Activated CD8-positive, alpha-beta T cell treated with anti-CD3 and anti-CD28 coated beads for 36 hours (primary cell): ENCODE measurements at regions not wholly inside any gene's neighbourhood (a gene's known extent, or its start where the extent isn't known, plus 50 kb on each side); places are given as distances from the start of the nearest gene placed in this dataset.

Experiments used
- ATAC-seq: fragments of 200-7000 bp; cut with Tn5 transposase; one replicate; pipeline ENCODE4 v1.10.0; 2021; ENCODE audit warnings: mild to moderate bottlenecking, moderate library complexity
- CTCF ChIA-PET: fragments of 350-600 bp; sonication (Branson Sonifier 250); formaldehyde crosslinking; loops from one replicate; lab custom pipeline; 2021; ENCODE audit warnings: antibody characterized with exemption; lab: Charles Lee
- POLR2A ChIA-PET: fragments of 350-600 bp; sonication (Branson Sonifier 250); formaldehyde crosslinking; loops from one replicate; lab custom pipeline; 2021; ENCODE audit warnings: antibody characterized with exemption; lab: Charles Lee
- DNase-seq: peaks from one replicate; pipeline ENCODE4 v3.0.0-alpha.2; 2020
- H3K27ac Mint-ChIP-seq: one replicate; pipeline ENCODE4 v1.8.0; 2021; ENCODE audit warnings: mild to moderate bottlenecking, mixed read lengths
- H3K27me3 Mint-ChIP-seq: one replicate; pipeline ENCODE4 v1.8.0; 2021; ENCODE audit warnings: mixed read lengths
- H3K36me3 Mint-ChIP-seq: one replicate; pipeline ENCODE4 v1.8.0; 2021; ENCODE audit warnings: low read depth, mixed read lengths
- H3K4me1 Mint-ChIP-seq: one replicate; pipeline ENCODE4 v1.8.0; 2021; ENCODE audit warnings: low read depth, mixed read lengths
- H3K4me3 Mint-ChIP-seq: one replicate; pipeline ENCODE4 v1.8.0; 2021; ENCODE audit warnings: mild to moderate bottlenecking, moderate library complexity, mixed read lengths
- H3K9me3 Mint-ChIP-seq: one replicate; pipeline ENCODE4 v1.8.0; 2021; ENCODE audit warnings: mixed read lengths
- intact Hi-C: fragments of 100-400 bp; cut with micrococcal nuclease; formaldehyde crosslinking; loops from one replicate; pipeline ENCODE4 v1.10.0; 2022
- TF ChIP-seq, protein P1 (sequence below): fragments of 200-600 bp; IDR thresholded peaks from one replicate; pipeline ENCODE4 v1.8.0; 2022; ENCODE audit warnings: antibody characterized with exemption, mild to moderate bottlenecking

GRCh38 chr12:88909510-88909909 is 329.2 kb upstream of the KITLG start:
- intact Hi-C loops, result no loop called here
- Mint-ChIP-seq H3K27ac (no peak overlapping the region), H3K36me3 (no peaks in the 10 kb centered on the region), H3K9me3 (peaks cover 8% of the 10 kb centered on the region), H3K4me1 (no peaks in the 10 kb centered on the region), H3K4me3 (no peak overlapping the region), H3K27me3 (no peaks in the 10 kb centered on the region)
- ATAC-seq (no peak), DNase-seq (no peak)
- ChIA-PET CTCF (no interaction called here), POLR2A (no interaction called here)
- TF ChIP-seq, protein P1, sequence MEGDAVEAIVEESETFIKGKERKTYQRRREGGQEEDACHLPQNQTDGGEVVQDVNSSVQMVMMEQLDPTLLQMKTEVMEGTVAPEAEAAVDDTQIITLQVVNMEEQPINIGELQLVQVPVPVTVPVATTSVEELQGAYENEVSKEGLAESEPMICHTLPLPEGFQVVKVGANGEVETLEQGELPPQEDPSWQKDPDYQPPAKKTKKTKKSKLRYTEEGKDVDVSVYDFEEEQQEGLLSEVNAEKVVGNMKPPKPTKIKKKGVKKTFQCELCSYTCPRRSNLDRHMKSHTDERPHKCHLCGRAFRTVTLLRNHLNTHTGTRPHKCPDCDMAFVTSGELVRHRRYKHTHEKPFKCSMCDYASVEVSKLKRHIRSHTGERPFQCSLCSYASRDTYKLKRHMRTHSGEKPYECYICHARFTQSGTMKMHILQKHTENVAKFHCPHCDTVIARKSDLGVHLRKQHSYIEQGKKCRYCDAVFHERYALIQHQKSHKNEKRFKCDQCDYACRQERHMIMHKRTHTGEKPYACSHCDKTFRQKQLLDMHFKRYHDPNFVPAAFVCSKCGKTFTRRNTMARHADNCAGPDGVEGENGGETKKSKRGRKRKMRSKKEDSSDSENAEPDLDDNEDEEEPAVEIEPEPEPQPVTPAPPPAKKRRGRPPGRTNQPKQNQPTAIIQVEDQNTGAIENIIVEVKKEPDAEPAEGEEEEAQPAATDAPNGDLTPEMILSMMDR, result no peak

- no peak overlapping the region for H3K4me3 Mint-ChIP-seq
Observed at GRCh38 chr12:88908345-88908744, 328.1 kb upstream of the KITLG start.

GRCh38 chr12:88904705-88905104 is 324.4 kb upstream of the KITLG start:
- POLR2A ChIA-PET, result no interaction called here
- Mint-ChIP-seq H3K9me3 (no peaks in the 10 kb centered on the region), H3K36me3 (no peaks in the 10 kb centered on the region), H3K27ac (no peak overlapping the region), H3K4me3 (no peak overlapping the region), H3K27me3 (no peaks in the 10 kb centered on the region), H3K4me1 (no peaks in the 10 kb centered on the region)
- DNase-seq (no peak), ATAC-seq (no peak)
- TF ChIP-seq, protein P1, result no peak
- CTCF ChIA-PET, result no interaction called here
- intact Hi-C loops, result no loop called here

More at GRCh38 chr12:88908345-88908744, 328.1 kb upstream of the KITLG start:
- Mint-ChIP-seq H3K4me1 (no peaks in the 10 kb centered on the region), H3K27ac (no peak overlapping the region), H3K36me3 (no peaks in the 10 kb centered on the region), H3K27me3 (no peaks in the 10 kb centered on the region), H3K9me3 (peaks cover 4% of the 10 kb centered on the region)
- ChIA-PET CTCF (no interaction called here), POLR2A (no interaction called here)
- TF ChIP-seq, protein P1, result no peak
- intact Hi-C loops, result no loop called here
- ATAC-seq (no peak), DNase-seq (no peak)

DNA sequence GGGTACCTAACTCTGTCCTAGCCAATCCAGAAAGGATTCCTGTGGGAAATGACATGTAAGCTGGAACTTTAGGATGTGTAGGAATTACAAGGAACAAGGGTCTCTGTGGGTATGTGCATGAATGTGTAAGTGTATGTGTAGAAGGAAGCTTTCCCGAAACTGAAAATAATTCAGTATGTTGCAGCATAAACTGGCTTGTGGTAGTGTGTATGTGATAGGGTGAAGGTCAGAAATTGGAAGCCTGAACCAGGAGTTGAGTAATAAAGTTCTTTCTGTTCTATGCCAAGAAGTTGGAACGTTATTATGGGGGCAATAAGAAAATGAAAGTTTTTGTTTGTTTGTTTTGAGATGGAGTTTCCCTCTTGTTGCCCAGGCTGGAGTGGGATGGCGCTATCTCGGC is 323.1 kb upstream of the KITLG start:
- DNase-seq (no peak), ATAC-seq (no peak)
- ChIA-PET CTCF (no interaction called here), POLR2A (no interaction called here)
- Mint-ChIP-seq H3K36me3 (no peaks in the 10 kb centered on the region), H3K4me1 (no peaks in the 10 kb centered on the region), H3K27me3 (no peaks in the 10 kb centered on the region), H3K4me3 (no peak overlapping the region), H3K9me3 (no peaks in the 10 kb centered on the region), H3K27ac (no peak overlapping the region)
- TF ChIP-seq, protein P1, result no peak
- intact Hi-C loops, result no loop called here

- CTCF ChIA-PET, result no interaction called here
- H3K9me3 Mint-ChIP-seq, result no peaks in the 10 kb centered on the region
- H3K36me3 Mint-ChIP-seq, result no peaks in the 10 kb centered on the region
Observed at GRCh38 chr12:88897723-88898122, 317.5 kb upstream of the KITLG start.

More at GRCh38 chr12:88897723-88898122, 317.5 kb upstream of the KITLG start:
- intact Hi-C loops, result no loop called here
- Mint-ChIP-seq H3K4me3 (no peak overlapping the region), H3K27me3 (no peaks in the 10 kb centered on the region), H3K4me1 (no peaks in the 10 kb centered on the region), H3K27ac (no peak overlapping the region)
- no peak for ATAC-seq
- POLR2A ChIA-PET, result no interaction called here
- TF ChIP-seq, protein P1, result no peak
- DNase-seq, result no peak
